ENCODE measurements at regions not wholly inside any gene's neighbourhood (a gene's known extent, or its start where the extent isn't known, plus 50 kb on each side); places are given as distances from the start of the nearest gene placed in this dataset.

DNA sequence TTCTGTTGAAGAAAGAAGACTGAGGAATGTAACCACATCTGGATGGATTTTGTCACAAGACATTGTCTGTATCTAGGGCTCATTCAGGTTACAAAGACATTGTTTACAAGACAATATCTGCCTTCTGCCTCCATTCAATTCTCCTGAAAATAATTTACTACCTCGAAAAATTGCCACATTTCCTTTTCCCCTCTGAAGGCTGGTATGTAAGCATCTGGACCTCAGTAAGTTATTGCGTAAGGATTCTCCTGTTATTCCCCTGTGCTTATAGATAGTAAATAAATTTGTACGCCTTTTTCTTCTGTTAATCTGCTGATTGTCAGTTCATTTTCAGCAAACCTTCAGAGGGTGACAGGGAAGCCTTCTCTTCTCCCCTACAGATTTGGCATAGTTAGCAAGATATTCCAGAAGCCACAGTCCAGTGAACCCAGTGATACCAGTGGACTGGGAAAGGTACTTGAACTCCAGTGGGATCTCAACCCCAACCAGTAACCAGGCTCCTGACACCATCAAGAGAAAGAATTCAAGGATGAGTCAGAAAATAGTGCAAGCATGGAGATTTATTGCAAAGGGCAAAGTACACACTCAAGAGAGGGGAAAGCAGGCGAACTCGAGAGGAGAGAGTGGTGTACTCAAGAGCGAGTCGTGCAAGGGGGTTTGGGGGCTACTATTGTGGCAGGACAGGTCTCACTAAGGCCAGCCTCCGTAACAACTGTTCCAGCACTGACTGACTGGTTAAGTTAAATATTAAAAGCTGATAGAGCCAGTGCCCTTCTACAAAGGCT, 706.9 kb upstream of the GHITM start:
- no peak overlapping the region for H3K4me3 ChIP-seq (ENCODE audit: low read depth, low read length)
- TF ChIP-seq, protein P1, sequence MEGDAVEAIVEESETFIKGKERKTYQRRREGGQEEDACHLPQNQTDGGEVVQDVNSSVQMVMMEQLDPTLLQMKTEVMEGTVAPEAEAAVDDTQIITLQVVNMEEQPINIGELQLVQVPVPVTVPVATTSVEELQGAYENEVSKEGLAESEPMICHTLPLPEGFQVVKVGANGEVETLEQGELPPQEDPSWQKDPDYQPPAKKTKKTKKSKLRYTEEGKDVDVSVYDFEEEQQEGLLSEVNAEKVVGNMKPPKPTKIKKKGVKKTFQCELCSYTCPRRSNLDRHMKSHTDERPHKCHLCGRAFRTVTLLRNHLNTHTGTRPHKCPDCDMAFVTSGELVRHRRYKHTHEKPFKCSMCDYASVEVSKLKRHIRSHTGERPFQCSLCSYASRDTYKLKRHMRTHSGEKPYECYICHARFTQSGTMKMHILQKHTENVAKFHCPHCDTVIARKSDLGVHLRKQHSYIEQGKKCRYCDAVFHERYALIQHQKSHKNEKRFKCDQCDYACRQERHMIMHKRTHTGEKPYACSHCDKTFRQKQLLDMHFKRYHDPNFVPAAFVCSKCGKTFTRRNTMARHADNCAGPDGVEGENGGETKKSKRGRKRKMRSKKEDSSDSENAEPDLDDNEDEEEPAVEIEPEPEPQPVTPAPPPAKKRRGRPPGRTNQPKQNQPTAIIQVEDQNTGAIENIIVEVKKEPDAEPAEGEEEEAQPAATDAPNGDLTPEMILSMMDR (IDR thresholded peaks at IDR 0.05; ENCODE audit: control insufficient read depth, extremely low read depth, insufficient read depth), result no peak
- no peak for DNase-seq (ENCODE audit: low read depth)

DNA sequence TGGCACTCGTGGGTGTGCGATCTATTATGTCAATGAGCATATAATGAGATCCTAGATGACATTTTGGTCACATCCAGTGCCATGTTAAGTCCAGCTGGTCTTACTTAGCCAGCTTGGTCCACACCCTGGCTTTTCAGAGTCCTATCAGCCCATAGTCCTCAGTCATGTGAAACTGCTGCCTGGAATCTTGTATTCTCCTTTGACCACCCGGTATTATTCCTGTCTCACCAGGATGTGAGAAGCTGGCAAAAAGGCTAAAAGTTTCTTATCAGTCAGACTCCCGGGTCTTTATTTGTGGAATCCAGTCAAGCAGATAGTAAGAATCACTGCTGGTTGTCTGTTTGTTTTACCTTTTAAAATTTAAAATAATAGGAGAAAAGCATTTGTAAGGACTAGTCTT, 705.6 kb upstream of the GHITM start:
- TF ChIP-seq, protein P1 (IDR thresholded peaks at IDR 0.05; ENCODE audit: control insufficient read depth, extremely low read depth, insufficient read depth), result no peak
- DNase-seq (ENCODE audit: low read depth), result no peak
- no peak overlapping the region for H3K4me3 ChIP-seq (ENCODE audit: low read depth, low read length)

DNA sequence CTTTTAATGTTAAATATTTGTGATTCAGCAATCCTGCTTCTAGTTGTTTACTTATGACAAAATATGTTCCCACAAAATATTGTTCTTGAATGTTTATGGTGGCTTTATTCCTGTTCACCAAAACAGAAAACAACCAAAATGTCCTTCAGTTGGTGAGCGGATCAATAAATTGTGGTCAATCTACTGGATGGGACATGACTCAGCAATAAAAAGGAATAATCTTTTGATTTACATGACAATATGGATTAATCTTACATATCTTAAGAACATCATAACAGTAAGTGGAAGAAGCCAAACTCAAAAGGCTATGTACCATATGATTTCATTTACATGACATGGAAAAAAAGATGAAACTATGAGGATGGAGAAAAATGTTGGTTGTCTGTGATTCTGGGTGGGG, 691.3 kb upstream of the GHITM start:
- TF ChIP-seq, protein P1 (IDR thresholded peaks at IDR 0.05; ENCODE audit: control insufficient read depth, extremely low read depth, insufficient read depth), result no peak
- DNase-seq (ENCODE audit: low read depth), result no peak
- H3K4me3 ChIP-seq (ENCODE audit: low read depth, low read length), result no peak overlapping the region

DNA sequence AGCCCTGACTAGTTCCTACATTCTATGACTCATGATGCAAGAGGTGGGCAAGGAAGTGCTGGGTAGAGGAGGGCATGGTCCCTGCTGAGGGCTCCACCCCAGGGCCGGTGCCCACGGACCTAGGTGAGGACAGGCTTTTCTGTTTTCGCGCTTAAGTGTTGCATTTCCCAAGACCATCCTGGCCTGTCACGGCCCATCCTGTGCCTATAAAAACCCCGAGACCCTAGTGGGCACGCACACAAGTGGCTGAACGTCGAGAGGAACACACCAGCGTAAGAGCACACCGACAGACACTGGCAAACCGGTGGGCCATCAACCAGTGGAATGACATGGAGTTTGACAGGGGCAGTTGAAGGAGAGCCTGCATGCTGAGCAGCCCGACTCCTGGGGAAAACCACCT, 680.7 kb upstream of the GHITM start:
- TF ChIP-seq, protein P1 (IDR thresholded peaks at IDR 0.05; ENCODE audit: control insufficient read depth, extremely low read depth, insufficient read depth), result no peak
- DNase-seq (ENCODE audit: low read depth), result no peak
- no peak overlapping the region for H3K4me3 ChIP-seq (ENCODE audit: low read depth, low read length)

DNA sequence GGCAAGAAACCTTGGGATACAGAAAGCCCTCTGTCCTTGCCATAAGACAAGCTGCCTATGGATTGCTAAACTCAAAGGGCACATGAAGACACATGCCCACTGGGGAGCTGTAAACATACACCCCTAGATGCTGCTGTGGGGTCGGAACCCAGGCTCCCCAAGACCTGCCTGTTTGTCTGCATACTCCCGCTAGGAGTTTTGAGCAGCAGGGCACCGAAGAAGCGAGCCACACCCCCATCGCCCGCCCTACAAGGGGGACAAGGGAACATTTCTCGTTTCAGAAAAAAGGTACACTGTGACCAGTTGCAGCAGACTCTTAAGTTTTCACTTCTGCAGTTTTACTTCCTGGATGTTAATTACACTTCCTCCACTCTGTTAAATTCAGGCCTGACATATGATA, 680.2 kb upstream of the GHITM start:
- TF ChIP-seq, protein P1 (IDR thresholded peaks at IDR 0.05; ENCODE audit: control insufficient read depth, extremely low read depth, insufficient read depth), result no peak
- DNase-seq (ENCODE audit: low read depth), result no peak
- H3K4me3 ChIP-seq (ENCODE audit: low read depth, low read length), result no peak overlapping the region

DNA sequence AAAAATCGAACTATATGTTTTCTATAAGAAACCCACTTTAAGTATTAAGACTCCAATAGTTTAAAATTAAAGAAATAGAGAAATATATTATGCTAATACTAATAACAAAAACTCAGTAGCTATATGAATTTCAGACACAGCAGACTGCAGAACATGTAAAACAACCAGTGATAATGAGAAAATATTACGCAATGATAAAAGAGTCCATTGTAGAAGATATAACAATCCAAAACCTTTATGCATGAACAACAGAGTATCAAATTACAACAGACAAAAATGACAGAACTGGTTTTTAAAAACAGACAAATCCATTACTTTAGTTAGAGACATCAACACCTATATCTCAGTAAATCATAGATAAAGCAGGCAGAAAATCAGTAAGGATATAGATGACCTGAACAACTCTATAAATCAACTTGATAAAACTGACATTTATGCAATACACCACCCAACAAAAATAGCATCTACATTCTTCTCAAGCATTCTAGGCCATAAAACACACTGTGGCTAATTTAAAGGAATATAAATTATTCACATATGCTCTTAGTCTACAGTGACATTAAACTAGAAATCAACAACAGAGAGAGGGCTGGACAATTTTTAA, 669.5 kb upstream of the GHITM start:
- no peak for DNase-seq (ENCODE audit: low read depth)
- TF ChIP-seq, protein P1 (IDR thresholded peaks at IDR 0.05; ENCODE audit: control insufficient read depth, extremely low read depth, insufficient read depth), result no peak
- H3K4me3 ChIP-seq (ENCODE audit: low read depth, low read length), result no peak overlapping the region
